ENCODE measurements at regions not wholly inside any gene's neighbourhood (a gene's known extent, or its start where the extent isn't known, plus 50 kb on each side); places are given as distances from the start of the nearest gene placed in this dataset.

DNA sequence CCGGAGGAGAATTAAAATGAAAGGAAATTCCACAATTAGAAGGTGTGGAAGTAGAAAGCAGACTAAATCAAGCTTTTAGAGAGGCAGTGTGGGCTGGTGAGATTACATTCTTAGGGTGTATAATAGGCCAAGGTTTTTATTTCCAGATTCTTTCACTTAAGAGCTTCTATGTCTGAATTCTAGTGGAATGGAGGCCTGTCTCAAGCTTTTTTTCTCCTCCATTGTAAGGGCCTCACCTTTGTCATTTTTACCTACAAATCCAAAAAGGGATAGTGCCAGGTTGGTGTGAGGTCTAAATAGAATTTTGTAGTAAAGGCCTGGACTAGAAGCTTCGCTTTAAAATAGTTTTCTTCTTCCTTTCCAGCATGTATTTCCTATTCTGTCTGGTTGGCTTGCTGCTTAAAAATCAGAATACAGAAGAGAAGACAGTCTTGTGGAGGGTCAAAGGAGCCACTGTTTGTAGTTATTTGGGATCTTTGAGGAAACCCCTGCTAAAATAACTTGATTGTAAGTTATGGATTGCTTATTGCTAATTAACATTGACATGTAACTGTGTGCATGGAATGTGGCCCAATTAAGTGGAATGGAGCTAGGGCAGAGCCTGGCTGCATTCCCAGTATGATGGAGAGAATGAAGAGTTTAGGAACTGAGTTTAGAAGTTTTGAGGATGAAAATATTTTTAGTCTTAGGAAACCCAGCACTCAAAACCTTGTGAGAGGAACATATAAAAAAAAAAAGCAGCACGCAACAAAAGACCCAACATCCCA is 162.5 kb upstream of the B3GALT2 start:
- dilution Hi-C loops (cut with MboI; ENCODE audit: extremely low pct_ligation_motif_present, low sequenced_read_pairs) (no loop called here), intact Hi-C loops (cut with micrococcal nuclease) (no loop called here)
- Histone ChIP-seq H3K79me2 (ENCODE audit: control insufficient read depth, insufficient read depth, low read length) (no peaks in the 10 kb centered on the region), H3K4me2 (ENCODE audit: insufficient read depth, low read length) (no peak overlapping the region), H3K27me3 (ENCODE audit: control insufficient read depth in 2 of 2, insufficient read depth in 2 of 2, low read length in 2 of 2) (no peaks in the 10 kb centered on the region), H3K9me3 (replicated peaks; ENCODE audit: control insufficient read depth, insufficient read depth, low read length) (no peaks in the 10 kb centered on the region), H2AFZ (ENCODE audit: low read depth, low read length) (no peak overlapping the region), H3K4me1 (ENCODE audit: control insufficient read depth, extremely low read depth, insufficient read depth, low read length) (no peaks in the 10 kb centered on the region), H3K27ac (ENCODE audit: insufficient read depth, low read depth, low read length) (no peak overlapping the region), H3K9me1 (replicated peaks; ENCODE audit: control insufficient read depth, extremely low read depth, insufficient read depth, low read length) (no peaks in the 10 kb centered on the region), H3K9ac (replicated peaks; ENCODE audit: extremely low read depth, insufficient read depth, low read length) (no peak overlapping the region), H3K36me3 (ENCODE audit: control insufficient read depth in 2 of 2, extremely low read depth in 1 of 2, insufficient read depth in 2 of 2, low read length in 2 of 2) (no peaks in the 10 kb centered on the region), H4K20me1 (replicated peaks; ENCODE audit: control insufficient read depth, extremely low read depth, insufficient read depth, low read length) (no peaks in the 10 kb centered on the region), H3K4me3 (replicated peaks in 1 of 3; ENCODE audit: insufficient read depth in 1 of 3, low read depth in 1 of 3, low read length in 3 of 3) (no peak overlapping the region)
- BruUV-seq (replicated peaks): no TSS peak
- CTCF ChIA-PET: interaction anchor here (0.8 to 1.4 kb wide), 2 partner anchors 10 to 36 kb away, joined by 3 to 5 read pairs; no protein-coding TSS in a partner anchor
- DNase-seq (ENCODE audit: low read depth, low spot score) (no peak), FAIRE-seq (no peak)
- TF ChIP-seq, protein P1, sequence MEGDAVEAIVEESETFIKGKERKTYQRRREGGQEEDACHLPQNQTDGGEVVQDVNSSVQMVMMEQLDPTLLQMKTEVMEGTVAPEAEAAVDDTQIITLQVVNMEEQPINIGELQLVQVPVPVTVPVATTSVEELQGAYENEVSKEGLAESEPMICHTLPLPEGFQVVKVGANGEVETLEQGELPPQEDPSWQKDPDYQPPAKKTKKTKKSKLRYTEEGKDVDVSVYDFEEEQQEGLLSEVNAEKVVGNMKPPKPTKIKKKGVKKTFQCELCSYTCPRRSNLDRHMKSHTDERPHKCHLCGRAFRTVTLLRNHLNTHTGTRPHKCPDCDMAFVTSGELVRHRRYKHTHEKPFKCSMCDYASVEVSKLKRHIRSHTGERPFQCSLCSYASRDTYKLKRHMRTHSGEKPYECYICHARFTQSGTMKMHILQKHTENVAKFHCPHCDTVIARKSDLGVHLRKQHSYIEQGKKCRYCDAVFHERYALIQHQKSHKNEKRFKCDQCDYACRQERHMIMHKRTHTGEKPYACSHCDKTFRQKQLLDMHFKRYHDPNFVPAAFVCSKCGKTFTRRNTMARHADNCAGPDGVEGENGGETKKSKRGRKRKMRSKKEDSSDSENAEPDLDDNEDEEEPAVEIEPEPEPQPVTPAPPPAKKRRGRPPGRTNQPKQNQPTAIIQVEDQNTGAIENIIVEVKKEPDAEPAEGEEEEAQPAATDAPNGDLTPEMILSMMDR (IDR thresholded peaks at IDR 0.05; ENCODE audit: extremely low read depth in 1 of 2, insufficient read depth in 1 of 2, low read depth in 1 of 2, low read length in 2 of 2): no peak
- TF ChIP-seq POLR2AphosphoS5 (IDR thresholded peaks at IDR 0.05; ENCODE audit: insufficient read depth, low read depth, low read length): no peak
- no peak for TF ChIP-seq MYC (IDR thresholded peaks at IDR 0.05; ENCODE audit: low read depth, low read length)
- no peak for TF ChIP-seq POLR2A (IDR thresholded peaks at IDR 0.05; ENCODE audit: low read depth, low read length)
- TF ChIP-seq, protein P2, sequence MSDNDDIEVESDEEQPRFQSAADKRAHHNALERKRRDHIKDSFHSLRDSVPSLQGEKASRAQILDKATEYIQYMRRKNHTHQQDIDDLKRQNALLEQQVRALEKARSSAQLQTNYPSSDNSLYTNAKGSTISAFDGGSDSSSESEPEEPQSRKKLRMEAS (IDR thresholded peaks at IDR 0.05; ENCODE audit: insufficient read depth, insufficient read length): no peak
- no peak for TF ChIP-seq FOS (IDR thresholded peaks at IDR 0.05; ENCODE audit: borderline replicate concordance, insufficient read depth, low read length)
- TF ChIP-seq GATA2 (IDR thresholded peaks at IDR 0.05; ENCODE audit: insufficient read depth, insufficient read length, low read depth, low read length): no peak
- POLR2A ChIA-PET: no interaction called here
